ENCODE measurements at regions not wholly inside any gene's neighbourhood (a gene's known extent, or its start where the extent isn't known, plus 50 kb on each side); places are given as distances from the start of the nearest gene placed in this dataset.

DNA sequence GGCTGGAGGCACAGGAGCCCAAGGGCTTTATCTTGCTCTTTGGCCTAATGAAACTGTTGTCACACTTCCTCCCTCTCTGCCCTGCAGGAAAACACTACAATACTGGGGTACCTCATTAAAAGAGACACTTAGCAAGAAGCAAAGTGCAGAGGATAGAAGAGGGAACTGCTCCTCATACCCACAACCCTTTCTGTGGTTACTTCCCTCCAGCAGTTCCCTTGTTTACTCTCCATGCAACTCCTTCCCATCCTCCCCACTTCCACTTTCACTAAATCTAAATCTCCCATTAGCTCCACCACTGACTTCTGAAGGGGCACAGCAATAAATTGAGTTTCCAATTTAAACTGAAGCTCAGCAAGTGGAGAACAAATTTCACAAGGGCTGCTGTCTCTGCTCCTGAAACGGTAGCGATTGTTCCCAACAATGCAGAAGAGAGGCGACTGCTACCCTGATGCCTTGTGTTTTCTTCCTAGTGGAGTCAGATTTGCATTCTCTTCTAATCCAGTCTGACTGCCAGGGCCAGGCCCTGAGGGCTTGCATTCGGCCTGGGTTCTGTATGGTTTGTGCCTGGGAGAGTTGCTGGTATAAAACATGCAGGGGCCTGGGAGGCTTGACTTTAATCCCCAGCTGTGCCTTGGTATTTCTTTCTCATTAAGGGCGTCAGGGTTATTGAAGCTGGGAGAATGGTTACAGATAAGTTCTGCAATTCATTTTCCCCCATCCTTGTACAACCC, 454.7 kb downstream of the TFAP2B start:
- WGBS, 3 donors, result 52 to 61% (median 58%) methylated on average over 5 of the region's 5 CpGs
- Histone ChIP-seq H3K4me3 (ENCODE audit: low read depth in 1 of 3, low read length in 3 of 3) (no peak overlapping the region), H3K27me3 (ENCODE audit: control insufficient read depth in 3 of 3, insufficient read depth in 3 of 3, low read length in 3 of 3) (no peaks in the 10 kb centered on the region), H3K36me3 (ENCODE audit: control insufficient read depth in 3 of 3, insufficient read depth in 2 of 3, low read depth in 1 of 3, low read length in 3 of 3) (no peaks in the 10 kb centered on the region), H3K27ac (ENCODE audit: low read depth in 1 of 3, low read length in 2 of 3) (no peak overlapping the region), H3K9me3 (ENCODE audit: control insufficient read depth in 2 of 2, insufficient read depth in 1 of 2, low read depth in 1 of 2, low read length in 1 of 2) (no peaks in the 10 kb centered on the region), H3K4me1 (ENCODE audit: control insufficient read depth in 3 of 3, insufficient read depth in 2 of 3, low read depth in 1 of 3, low read length in 2 of 3) (no peaks in the 10 kb centered on the region)
- DNase-seq (no peak), FAIRE-seq (no peak)

DNA sequence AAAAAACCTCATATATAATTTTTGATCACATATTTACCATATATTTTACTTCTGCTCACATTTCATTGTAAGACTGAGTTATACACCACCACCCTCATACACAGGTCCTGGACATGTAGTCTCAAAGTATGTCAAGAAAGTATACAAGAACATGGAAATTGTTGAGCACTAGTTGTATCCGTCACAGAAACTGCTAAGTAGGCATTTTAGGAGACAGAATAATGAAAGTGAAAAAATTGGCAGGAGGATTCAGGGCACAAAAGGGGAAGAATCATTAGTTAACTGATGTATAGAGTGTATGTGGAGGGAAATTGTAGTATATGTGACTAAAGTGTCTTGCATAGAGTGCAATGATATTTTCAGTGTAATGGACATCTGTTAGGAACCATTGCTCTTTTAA, 458.8 kb downstream of the TFAP2B start:
- FAIRE-seq, result no peak
- DNase-seq, result no peak

DNA sequence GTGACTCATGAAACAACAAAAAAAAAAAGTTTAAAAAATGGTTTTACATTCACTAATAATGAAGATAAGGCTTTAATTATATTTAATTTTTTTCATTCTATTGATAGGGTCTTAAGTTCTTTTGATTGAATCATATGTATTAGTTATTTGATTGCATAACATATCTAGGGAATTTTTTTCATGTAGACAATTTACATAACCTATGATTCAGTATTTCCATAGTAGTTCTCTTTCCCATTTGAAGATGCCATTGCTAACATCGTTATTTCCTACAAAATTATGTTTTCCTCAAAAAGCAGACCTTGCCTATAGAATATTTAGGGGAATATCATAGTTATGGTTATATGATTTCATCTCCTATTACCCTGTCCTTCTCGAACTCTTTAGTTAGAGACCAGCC, 463.4 kb downstream of the TFAP2B start:
- H3K4me3 ChIP-seq (ENCODE audit: low read depth in 1 of 3, low read length in 3 of 3), result no peak overlapping the region
- no peaks in the 10 kb centered on the region for H3K9me3 ChIP-seq (ENCODE audit: control insufficient read depth in 2 of 2, insufficient read depth in 1 of 2, low read depth in 1 of 2, low read length in 1 of 2)
- H3K36me3 ChIP-seq (ENCODE audit: control insufficient read depth in 3 of 3, insufficient read depth in 2 of 3, low read depth in 1 of 3, low read length in 3 of 3), result no peaks in the 10 kb centered on the region
- H3K4me1 ChIP-seq (ENCODE audit: control insufficient read depth in 3 of 3, insufficient read depth in 2 of 3, low read depth in 1 of 3, low read length in 2 of 3), result no peaks in the 10 kb centered on the region
- DNase-seq (no peak), FAIRE-seq (no peak)
- 67 to 80% (median 72%) methylated on average over 2 of the region's 2 CpGs for WGBS, 3 donors
- no peak overlapping the region for H3K27ac ChIP-seq (ENCODE audit: low read depth in 1 of 3, low read length in 2 of 3)
- H3K27me3 ChIP-seq (ENCODE audit: control insufficient read depth in 3 of 3, insufficient read depth in 3 of 3, low read length in 3 of 3), result no peaks in the 10 kb centered on the region

More for the DNA sequence above, 458.8 kb downstream of the TFAP2B start:
- H3K27me3 ChIP-seq (ENCODE audit: control insufficient read depth in 3 of 3, insufficient read depth in 3 of 3, low read length in 3 of 3), result no peaks in the 10 kb centered on the region
- 80 to 90% (median 89%) methylated on average over 1 of the region's 1 CpG for WGBS, 3 donors
- no peak overlapping the region for H3K4me3 ChIP-seq (ENCODE audit: low read depth in 1 of 3, low read length in 3 of 3)
- H3K9me3 ChIP-seq (ENCODE audit: control insufficient read depth in 2 of 2, insufficient read depth in 1 of 2, low read depth in 1 of 2, low read length in 1 of 2), result no peaks in the 10 kb centered on the region
- no peak overlapping the region for H3K27ac ChIP-seq (ENCODE audit: low read depth in 1 of 3, low read length in 2 of 3)
- no peaks in the 10 kb centered on the region for H3K36me3 ChIP-seq (ENCODE audit: control insufficient read depth in 3 of 3, insufficient read depth in 2 of 3, low read depth in 1 of 3, low read length in 3 of 3)
- H3K4me1 ChIP-seq (ENCODE audit: control insufficient read depth in 3 of 3, insufficient read depth in 2 of 3, low read depth in 1 of 3, low read length in 2 of 3), result no peaks in the 10 kb centered on the region

DNA sequence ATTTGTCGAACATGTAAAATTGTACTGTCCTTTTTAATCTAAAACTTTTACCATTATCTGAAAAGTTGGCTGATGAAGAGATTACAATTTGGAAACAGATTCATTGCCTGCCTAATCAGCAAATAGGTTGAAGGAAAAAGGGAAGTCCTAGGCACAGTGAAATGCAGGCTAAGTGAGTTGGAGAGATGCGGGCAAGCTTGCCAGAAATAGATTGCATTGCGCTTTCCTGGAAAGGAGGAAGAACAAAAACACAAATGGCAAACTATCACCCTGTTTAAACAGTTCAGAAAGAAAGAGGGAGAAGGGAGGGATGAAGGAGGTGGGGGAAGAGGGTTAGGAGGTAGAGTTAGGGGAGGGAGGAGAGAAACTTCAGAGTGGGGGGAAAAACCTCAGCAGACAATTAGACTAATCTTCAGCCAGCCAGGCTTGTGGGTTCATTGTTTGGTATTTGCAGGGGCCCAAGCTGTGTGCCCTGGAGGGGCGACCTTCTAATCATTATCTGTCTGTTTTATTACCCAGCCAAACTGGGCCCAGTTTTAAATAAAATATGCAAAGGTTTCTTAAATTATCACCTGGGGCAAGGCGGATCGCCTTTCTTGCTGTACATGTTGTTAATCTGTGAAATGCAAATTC, 465.2 kb downstream of the TFAP2B start:
- H3K4me1 ChIP-seq (ENCODE audit: control insufficient read depth in 3 of 3, insufficient read depth in 2 of 3, low read depth in 1 of 3, low read length in 2 of 3), result no peaks in the 10 kb centered on the region
- no peak overlapping the region for H3K27ac ChIP-seq (ENCODE audit: low read depth in 1 of 3, low read length in 2 of 3)
- H3K9me3 ChIP-seq (ENCODE audit: control insufficient read depth in 2 of 2, insufficient read depth in 1 of 2, low read depth in 1 of 2, low read length in 1 of 2), result no peaks in the 10 kb centered on the region
- FAIRE-seq, result no peak
- no peak overlapping the region for H3K4me3 ChIP-seq (ENCODE audit: low read depth in 1 of 3, low read length in 3 of 3)
- 73 to 82% (median 74%) methylated on average over 6 of the region's 6 CpGs for WGBS, 3 donors
- no peaks in the 10 kb centered on the region for H3K36me3 ChIP-seq (ENCODE audit: control insufficient read depth in 3 of 3, insufficient read depth in 2 of 3, low read depth in 1 of 3, low read length in 3 of 3)
- no peaks in the 10 kb centered on the region for H3K27me3 ChIP-seq (ENCODE audit: control insufficient read depth in 3 of 3, insufficient read depth in 3 of 3, low read length in 3 of 3)
- DNase-seq, result no peak

DNA sequence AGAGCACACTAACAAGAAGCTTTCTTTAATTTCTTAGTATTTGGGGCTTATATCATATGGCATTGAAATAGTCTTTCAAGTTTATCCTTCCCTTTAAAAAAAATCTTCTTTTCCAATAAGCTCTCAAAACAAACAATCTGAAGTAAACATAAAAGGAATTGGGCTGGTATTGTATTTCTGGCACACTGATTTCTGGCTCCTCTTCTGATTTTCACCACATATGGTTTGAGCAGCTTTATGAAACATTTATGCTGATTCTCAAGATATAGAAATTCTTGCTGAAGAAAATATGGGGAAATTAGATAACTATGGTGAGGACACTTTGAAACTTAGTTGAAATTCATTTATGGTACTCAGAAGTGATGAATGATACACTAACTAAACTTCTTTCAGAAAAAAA, 467.2 kb downstream of the TFAP2B start:
- no peak for DNase-seq
- Histone ChIP-seq H3K36me3 (ENCODE audit: control insufficient read depth in 3 of 3, insufficient read depth in 2 of 3, low read depth in 1 of 3, low read length in 3 of 3) (no peaks in the 10 kb centered on the region), H3K4me3 (ENCODE audit: low read depth in 1 of 3, low read length in 3 of 3) (no peak overlapping the region), H3K4me1 (ENCODE audit: control insufficient read depth in 3 of 3, insufficient read depth in 2 of 3, low read depth in 1 of 3, low read length in 2 of 3) (no peaks in the 10 kb centered on the region), H3K9me3 (ENCODE audit: control insufficient read depth in 2 of 2, insufficient read depth in 1 of 2, low read depth in 1 of 2, low read length in 1 of 2) (no peaks in the 10 kb centered on the region), H3K27ac (ENCODE audit: low read depth in 1 of 3, low read length in 2 of 3) (no peak overlapping the region), H3K27me3 (ENCODE audit: control insufficient read depth in 3 of 3, insufficient read depth in 3 of 3, low read length in 3 of 3) (no peaks in the 10 kb centered on the region)
- no peak for FAIRE-seq

DNA sequence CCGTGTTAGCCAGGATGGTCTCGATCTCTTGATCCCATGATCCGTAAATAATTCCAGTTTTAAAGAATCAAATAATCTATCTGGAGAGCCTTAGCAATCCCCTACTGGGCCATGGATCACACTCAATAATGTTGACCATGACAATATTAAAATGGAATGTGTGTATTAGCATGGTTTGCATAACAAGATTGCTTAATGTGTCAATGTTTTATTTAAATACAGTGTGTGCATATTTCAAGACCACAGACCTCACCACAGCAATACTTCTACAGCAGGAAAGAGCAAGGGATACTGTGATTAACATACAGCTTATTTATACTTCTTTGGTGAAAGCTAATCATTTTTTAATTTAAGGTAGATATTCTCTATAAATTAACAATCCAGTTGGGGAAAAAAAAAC, 470.4 kb downstream of the TFAP2B start:
- H3K27ac ChIP-seq (ENCODE audit: low read depth in 1 of 3, low read length in 2 of 3), result no peak overlapping the region
- 82 to 90% (median 87%) methylated on average over 3 of the region's 3 CpGs for WGBS, 3 donors
- no peaks in the 10 kb centered on the region for H3K4me1 ChIP-seq (ENCODE audit: control insufficient read depth in 3 of 3, insufficient read depth in 2 of 3, low read depth in 1 of 3, low read length in 2 of 3)
- FAIRE-seq, result no peak
- no peak overlapping the region for H3K4me3 ChIP-seq (ENCODE audit: low read depth in 1 of 3, low read length in 3 of 3)
- no peaks in the 10 kb centered on the region for H3K27me3 ChIP-seq (ENCODE audit: control insufficient read depth in 3 of 3, insufficient read depth in 3 of 3, low read length in 3 of 3)
- H3K36me3 ChIP-seq (ENCODE audit: control insufficient read depth in 3 of 3, insufficient read depth in 2 of 3, low read depth in 1 of 3, low read length in 3 of 3), result no peaks in the 10 kb centered on the region
- no peak for DNase-seq
- no peaks in the 10 kb centered on the region for H3K9me3 ChIP-seq (ENCODE audit: control insufficient read depth in 2 of 2, insufficient read depth in 1 of 2, low read depth in 1 of 2, low read length in 1 of 2)

DNA sequence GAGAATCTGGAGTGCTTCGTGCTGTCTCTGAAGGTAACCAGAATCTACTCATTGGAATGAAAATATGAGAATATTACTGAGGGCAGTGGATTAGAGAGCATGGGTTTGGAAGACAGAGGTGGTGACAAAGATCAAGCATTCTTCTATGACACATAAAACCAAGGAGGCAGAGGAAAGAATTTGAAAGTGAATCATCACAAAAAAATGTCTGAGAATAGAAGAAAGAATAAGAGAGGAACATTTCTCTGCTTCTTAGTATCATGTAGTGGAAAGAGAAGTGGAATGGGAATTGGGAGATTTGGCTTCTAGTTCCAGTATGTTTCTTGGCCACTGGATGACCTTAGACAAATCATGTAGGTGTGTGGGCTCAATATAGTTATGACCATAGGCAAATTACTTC, 474.0 kb downstream of the TFAP2B start:
- Histone ChIP-seq H3K9me3 (ENCODE audit: control insufficient read depth in 2 of 2, insufficient read depth in 1 of 2, low read depth in 1 of 2, low read length in 1 of 2) (no peaks in the 10 kb centered on the region), H3K36me3 (ENCODE audit: control insufficient read depth in 3 of 3, insufficient read depth in 2 of 3, low read depth in 1 of 3, low read length in 3 of 3) (no peaks in the 10 kb centered on the region), H3K27ac (ENCODE audit: low read depth in 1 of 3, low read length in 2 of 3) (no peak overlapping the region), H3K27me3 (ENCODE audit: control insufficient read depth in 3 of 3, insufficient read depth in 3 of 3, low read length in 3 of 3) (no peaks in the 10 kb centered on the region), H3K4me3 (ENCODE audit: low read depth in 1 of 3, low read length in 3 of 3) (no peak overlapping the region), H3K4me1 (ENCODE audit: control insufficient read depth in 3 of 3, insufficient read depth in 2 of 3, low read depth in 1 of 3, low read length in 2 of 3) (no peaks in the 10 kb centered on the region)
- FAIRE-seq (no peak), DNase-seq (no peak)
- 73 to 78% (median 73%) methylated on average over 1 of the region's 1 CpG for WGBS, 3 donors

DNA sequence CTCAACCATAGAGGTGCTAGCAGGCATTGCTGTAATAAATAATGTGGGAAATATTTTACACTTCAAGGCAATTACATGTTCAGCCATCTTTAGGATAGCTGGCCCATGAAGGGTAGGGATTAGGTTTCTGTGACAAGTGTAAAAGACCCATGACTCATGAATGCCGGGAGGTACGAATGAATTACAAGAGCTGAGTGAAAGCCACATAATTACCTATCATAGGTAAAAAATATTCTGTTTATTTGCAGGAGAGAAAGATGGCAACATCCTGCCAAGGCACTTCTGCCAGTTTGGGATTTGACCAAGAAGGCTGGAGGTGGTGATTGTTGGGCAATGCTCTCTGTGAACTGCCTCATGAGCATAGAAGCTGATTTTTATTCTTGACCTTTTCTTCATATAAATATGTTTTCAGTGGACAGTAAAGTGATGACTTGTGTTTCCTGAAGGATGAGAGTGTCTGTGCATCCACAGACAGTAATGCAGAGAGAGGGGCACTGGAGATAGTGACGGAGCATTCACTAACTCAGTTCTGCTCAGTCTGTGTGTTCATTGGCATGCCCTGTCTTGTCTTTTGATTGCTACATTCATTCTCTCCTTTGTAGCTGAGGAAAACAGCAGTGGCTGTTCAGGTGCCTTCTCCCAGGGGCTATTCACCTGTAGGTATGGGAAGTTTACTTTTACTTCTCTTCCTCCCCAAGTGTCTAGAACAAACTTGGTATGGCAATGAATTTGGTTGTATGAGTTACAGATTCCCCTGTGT, 481.1 kb downstream of the TFAP2B start:
- no peak overlapping the region for H3K27ac ChIP-seq (ENCODE audit: low read depth in 1 of 3, low read length in 2 of 3)
- no peaks in the 10 kb centered on the region for H3K36me3 ChIP-seq (ENCODE audit: control insufficient read depth in 3 of 3, insufficient read depth in 2 of 3, low read depth in 1 of 3, low read length in 3 of 3)
- DNase-seq (no peak), FAIRE-seq (no peak)
- WGBS, 3 donors, result 83 to 88% (median 87%) methylated on average over 3 of the region's 3 CpGs
- H3K27me3 ChIP-seq (ENCODE audit: control insufficient read depth in 3 of 3, insufficient read depth in 3 of 3, low read length in 3 of 3), result no peaks in the 10 kb centered on the region
- H3K4me3 ChIP-seq (ENCODE audit: low read depth in 1 of 3, low read length in 3 of 3), result no peak overlapping the region
- H3K9me3 ChIP-seq (ENCODE audit: control insufficient read depth in 2 of 2, insufficient read depth in 1 of 2, low read depth in 1 of 2, low read length in 1 of 2), result no peaks in the 10 kb centered on the region
- no peaks in the 10 kb centered on the region for H3K4me1 ChIP-seq (ENCODE audit: control insufficient read depth in 3 of 3, insufficient read depth in 2 of 3, low read depth in 1 of 3, low read length in 2 of 3)

All from small intestine (tissue), 7 donors.